Lower leg skin (tissue), 3 donors: ENCODE measurements at regions not wholly inside any gene's neighbourhood (a gene's known extent, or its start where the extent isn't known, plus 50 kb on each side); places are given as distances from the start of the nearest gene placed in this dataset.

Experiments used
- CTCF ChIP-seq, 3 donors: fragments of 450-650 bp; IDR thresholded peaks; one replicate each; pipeline ENCODE4 v1.5.1; 2016; ENCODE audit warnings: antibody characterized with exemption in 3 of 3, mild to moderate bottlenecking in 3 of 3, moderate library complexity in 2 of 3
- POLR2A ChIP-seq, 2 donors: fragments of 450-650 bp; IDR thresholded peaks; one replicate each; pipeline ENCODE4 v1.6.1; 2016 to 2017; ENCODE audit warnings: antibody characterized with exemption in 2 of 2, mild to moderate bottlenecking in 1 of 2, moderate library complexity in 1 of 2

DNA sequence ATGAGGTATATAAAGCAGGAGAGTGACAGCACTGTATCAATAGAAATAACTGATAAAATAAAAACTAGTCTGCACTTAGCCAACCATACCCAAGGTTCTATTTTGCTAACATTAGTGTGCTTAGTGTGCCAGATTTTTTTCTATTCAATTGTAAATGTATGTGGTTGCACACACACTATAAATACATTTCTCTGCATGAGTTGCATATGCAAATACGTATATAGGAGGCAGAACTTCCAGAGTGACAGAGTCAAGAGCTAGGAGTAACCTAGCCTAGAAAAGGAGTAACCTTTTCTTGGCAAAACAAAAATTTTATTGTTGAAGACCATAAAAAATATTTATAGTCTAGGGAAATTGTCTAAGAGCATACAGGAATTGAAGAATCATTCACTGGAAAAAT, 461.6 kb downstream of the GABRG2 start:
- TF ChIP-seq CTCF (IDR thresholded peaks at IDR 0.05) (no peak), POLR2A (IDR thresholded peaks at IDR 0.05) (no peak)
